ENCODE measurements at regions not wholly inside any gene's neighbourhood (a gene's known extent, or its start where the extent isn't known, plus 50 kb on each side); places are given as distances from the start of the nearest gene placed in this dataset.

GRCh38 chr2:23206650-23207049 lies 178.3 kb upstream of the KLHL29 start (continued):
- no peak for TF ChIP-seq AFF4 (CRISPR knock-in tag; IDR thresholded peaks at IDR 0.05; ENCODE audit: borderline replicate concordance)

- Mint-ChIP-seq H3K9me3 (peaks cover 4% of the 10 kb centered on the region; the same call in 1 of the 2 replicates), H3K27ac (no peak overlapping the region), H3K36me3 (no peaks in the 10 kb centered on the region), H3K4me1 (0 out of 2 replicates have a peak, but pooled peaks cover 7% of the 10 kb centered on the region), H3K4me3 (no peak overlapping the region), H3K27me3 (ENCODE audit: low read depth) (no peaks in the 10 kb centered on the region; the same call in 1 of the 2 replicates)
- POLR2A ChIA-PET: no interaction called here
- no peak for DNase-seq (ENCODE audit: low spot score)
- CTCF ChIA-PET: interaction anchor here (1.8 kb wide), 1 partner anchor 9 kb away, joined by 6 read pairs; no protein-coding TSS in a partner anchor
- TF ChIP-seq USF1 (CRISPR knock-in tag; IDR thresholded peaks at IDR 0.05) (no peak), JUN (CRISPR knock-in tag; IDR thresholded peaks at IDR 0.05) (no peak), GABPB1 (CRISPR knock-in tag; IDR thresholded peaks at IDR 0.05) (no peak), CREB1 (CRISPR knock-in tag; IDR thresholded peaks at IDR 0.05) (no peak), ZNF138 (CRISPR knock-in tag; conservative IDR thresholded peaks at IDR 0.05) (no peak), E2F5 (CRISPR knock-in tag; IDR thresholded peaks at IDR 0.05) (no peak), FOXK1 (CRISPR knock-in tag; IDR thresholded peaks at IDR 0.05) (no peak), ZNF423 (CRISPR knock-in tag; IDR thresholded peaks at IDR 0.05) (no peak), ZSCAN18 (CRISPR knock-in tag; IDR thresholded peaks at IDR 0.05) (no peak), NR3C1 (CRISPR knock-in tag; conservative IDR thresholded peaks at IDR 0.05; ENCODE audit: low read depth) (no peak), ZBTB43 (CRISPR knock-in tag; IDR thresholded peaks at IDR 0.05) (no peak)
- no peak for ATAC-seq
These were observed 177.1 kb upstream of the KLHL29 start for GRCh38 chr2:23207871-23208270.

GRCh38 chr2:23208339-23208738 lies 176.6 kb upstream of the KLHL29 start:
- ATAC-seq (no peak), DNase-seq (ENCODE audit: low spot score) (no peak)
- Mint-ChIP-seq H3K27me3 (ENCODE audit: low read depth) (no peaks in the 10 kb centered on the region; the same call in 1 of the 2 replicates), H3K36me3 (no peaks in the 10 kb centered on the region), H3K27ac (no peak overlapping the region), H3K4me1 (0 out of 2 replicates have a peak, but pooled peaks cover 7% of the 10 kb centered on the region), H3K4me3 (no peak overlapping the region), H3K9me3 (peaks cover 4% of the 10 kb centered on the region; the same call in 1 of the 2 replicates)
- ChIA-PET CTCF (interaction anchor here (1.8 kb wide), 1 partner anchor 9 kb away, joined by 6 read pairs; no protein-coding TSS in a partner anchor), POLR2A (no interaction called here)
- no peak for TF ChIP-seq ATF6 (CRISPR knock-in tag; IDR thresholded peaks at IDR 0.05)
- no peak for TF ChIP-seq ZNF121 (CRISPR knock-in tag; IDR thresholded peaks at IDR 0.05)
- no peak for TF ChIP-seq NFATC4 (CRISPR knock-in tag; IDR thresholded peaks at IDR 0.05)
- no peak for TF ChIP-seq NR2C2 (CRISPR knock-in tag; IDR thresholded peaks at IDR 0.05)
- TF ChIP-seq CBFB (CRISPR knock-in tag; IDR thresholded peaks at IDR 0.05; ENCODE audit: low read depth): no peak
- no peak for TF ChIP-seq ARID4B (CRISPR knock-in tag; IDR thresholded peaks at IDR 0.05; ENCODE audit: borderline replicate concordance)

All from WTC11 (cell line).